CD4-positive, alpha-beta T cell treated with Interleukin-4 for 4 hours (primary cell): ENCODE measurements at regions not wholly inside any gene's neighbourhood (a gene's known extent, or its start where the extent isn't known, plus 50 kb on each side); places are given as distances from the start of the nearest gene placed in this dataset.
A peak's percentile ranks its signal among the peaks of the same experiment; 100 is the strongest.

Source experiments
- DNase-seq: peaks from one replicate; pipeline ENCODE4 v3.0.0-alpha.2; 2020

GRCh38 chr12:13668880-13669279 is 312.5 kb downstream of the GRIN2B start:
- no peak for DNase-seq

- no peak for DNase-seq
These were observed 314.6 kb downstream of the GRIN2B start for GRCh38 chr12:13666806-13667205.

- DNase-seq: peak; percentile 3
These were observed 320.2 kb downstream of the GRIN2B start for GRCh38 chr12:13661005-13661887.

GRCh38 chr12:13654456-13654855 is 326.9 kb downstream of the GRIN2B start:
- DNase-seq: no peak

GRCh38 chr12:13652105-13652504 is 329.3 kb downstream of the GRIN2B start:
- no peak for DNase-seq

GRCh38 chr12:13635709-13636108 is 345.7 kb downstream of the GRIN2B start:
- no peak for DNase-seq

- no peak for DNase-seq
These were observed 349.5 kb downstream of the GRIN2B start for GRCh38 chr12:13631873-13632272.

GRCh38 chr12:13630354-13630753 is 351.0 kb downstream of the GRIN2B start:
- DNase-seq: no peak

- no peak for DNase-seq
These were observed 353.3 kb downstream of the GRIN2B start for GRCh38 chr12:13628067-13628466.

GRCh38 chr12:13627536-13627935 is 353.9 kb downstream of the GRIN2B start:
- no peak for DNase-seq

GRCh38 chr12:13613297-13613696 is 368.1 kb downstream of the GRIN2B start:
- no peak for DNase-seq

GRCh38 chr12:13609894-13610679 is 371.3 kb downstream of the GRIN2B start:
- no peak for DNase-seq

GRCh38 chr12:13606290-13606689 is 375.1 kb downstream of the GRIN2B start:
- no peak for DNase-seq

- DNase-seq: no peak
These were observed 377.4 kb downstream of the GRIN2B start for GRCh38 chr12:13603953-13604352.

- DNase-seq: no peak
These were observed 379.2 kb downstream of the GRIN2B start for GRCh38 chr12:13602172-13602571.

- DNase-seq: no peak
These were observed 382.2 kb downstream of the GRIN2B start for GRCh38 chr12:13599176-13599575.

GRCh38 chr12:13597837-13598236 is 383.6 kb downstream of the GRIN2B start:
- no peak for DNase-seq

- DNase-seq: no peak
These were observed 384.2 kb downstream of the GRIN2B start for GRCh38 chr12:13597166-13597565.

GRCh38 chr12:13596714-13597113 is 384.7 kb downstream of the GRIN2B start:
- DNase-seq: no peak

- no peak for DNase-seq
These were observed 385.6 kb downstream of the GRIN2B start for GRCh38 chr12:13595536-13596443.

GRCh38 chr12:13594731-13595514 is 386.5 kb downstream of the GRIN2B start:
- DNase-seq: no peak
